NCI-H526 treated with DMSO at 0.1 percent for 48 hours (cell line): ENCODE measurements at regions not wholly inside any gene's neighbourhood (a gene's known extent, or its start where the extent isn't known, plus 50 kb on each side); places are given as distances from the start of the nearest gene placed in this dataset.

ENCODE experiments used
- DNase-seq: peaks from one replicate; lab custom pipeline; 2025; lab: John Stamatoyannopoulos, UW

DNA sequence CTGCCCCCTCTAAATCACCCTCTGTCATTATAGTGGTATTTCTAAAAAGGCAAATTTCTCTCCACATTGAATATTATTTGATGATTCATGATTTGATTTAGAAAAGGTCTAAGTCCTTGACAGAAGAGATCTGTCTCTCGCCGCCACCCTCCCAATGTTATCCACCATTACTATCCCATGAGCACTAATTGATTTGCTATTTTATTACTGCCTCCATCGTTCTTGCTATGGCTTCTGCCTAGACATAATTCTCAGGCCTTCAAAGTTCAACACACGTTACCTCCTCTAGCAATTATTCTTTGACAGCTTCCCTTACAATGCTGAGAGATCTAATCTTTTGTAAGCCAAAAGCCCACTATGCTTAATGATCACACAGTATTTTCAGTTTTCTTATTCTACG, 507.0 kb upstream of the CHAC2 start:
- no peak for DNase-seq

DNA sequence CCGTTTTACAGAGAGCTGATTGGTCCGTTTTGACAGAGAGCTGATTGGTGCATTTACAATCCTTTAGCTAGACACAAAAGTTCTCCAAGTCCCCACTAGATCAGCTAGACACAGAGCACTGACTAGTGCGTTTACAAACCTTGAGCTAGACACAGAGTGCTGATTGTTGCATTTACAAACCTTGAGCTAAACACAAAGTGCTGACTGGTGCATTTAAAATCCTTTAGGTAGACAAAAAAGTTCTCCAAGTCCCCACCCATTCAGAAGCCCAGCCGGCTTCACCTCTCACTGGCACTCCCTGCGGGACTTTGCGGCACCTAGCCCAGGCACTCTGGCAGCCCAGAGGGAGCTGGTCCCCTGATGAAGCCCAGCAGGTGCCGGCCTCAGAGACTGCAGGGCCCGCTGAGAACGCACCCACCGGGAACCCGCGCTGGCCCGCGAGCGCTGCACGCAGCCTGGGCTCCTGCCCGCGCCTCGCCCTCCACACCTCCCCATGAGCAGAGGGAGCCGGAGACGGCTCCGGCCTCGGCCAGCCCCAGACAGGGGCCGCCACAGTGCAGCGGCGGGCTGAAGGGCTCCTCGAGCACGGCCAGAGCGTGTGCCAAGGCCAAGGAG, 508.1 kb upstream of the CHAC2 start:
- DNase-seq: no peak

DNA sequence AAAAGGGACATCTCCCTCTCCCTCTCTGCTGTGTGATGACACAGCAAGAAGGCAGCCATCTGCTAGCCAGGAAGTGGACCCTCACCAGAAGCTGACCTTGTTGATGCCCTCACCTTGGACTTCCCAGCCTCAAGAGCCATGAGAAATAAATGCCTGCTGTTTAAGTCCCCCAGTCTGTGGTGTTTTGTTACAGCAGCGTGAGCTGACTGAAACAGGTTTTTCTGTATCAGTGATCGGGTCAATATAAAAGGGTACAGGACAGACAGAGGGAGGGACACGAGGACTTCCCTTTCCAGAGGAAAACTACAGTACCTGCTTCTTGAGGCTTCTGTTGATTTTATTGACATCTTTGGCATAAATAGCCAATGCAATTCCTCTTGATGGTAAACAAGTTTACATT, 510.3 kb upstream of the CHAC2 start:
- no peak for DNase-seq

DNA sequence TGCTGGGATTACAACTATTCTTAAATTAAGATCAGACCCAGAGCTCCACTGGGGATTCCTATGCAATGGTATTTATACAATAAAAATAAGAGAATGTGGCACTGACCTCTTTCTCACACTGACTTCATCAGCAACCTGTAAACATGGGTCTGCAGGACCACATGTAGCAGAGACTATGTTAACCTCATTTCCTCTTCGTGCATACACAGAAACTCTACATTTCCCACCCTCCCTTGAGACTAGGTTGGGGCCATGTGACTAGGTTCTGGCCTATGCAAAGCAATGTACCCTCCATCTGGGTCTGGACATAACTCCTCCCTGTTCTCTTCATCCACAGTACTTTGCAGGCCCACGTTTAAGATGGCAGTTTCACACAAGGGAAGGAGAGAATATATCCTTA, 514.4 kb upstream of the CHAC2 start:
- DNase-seq: no peak

DNA sequence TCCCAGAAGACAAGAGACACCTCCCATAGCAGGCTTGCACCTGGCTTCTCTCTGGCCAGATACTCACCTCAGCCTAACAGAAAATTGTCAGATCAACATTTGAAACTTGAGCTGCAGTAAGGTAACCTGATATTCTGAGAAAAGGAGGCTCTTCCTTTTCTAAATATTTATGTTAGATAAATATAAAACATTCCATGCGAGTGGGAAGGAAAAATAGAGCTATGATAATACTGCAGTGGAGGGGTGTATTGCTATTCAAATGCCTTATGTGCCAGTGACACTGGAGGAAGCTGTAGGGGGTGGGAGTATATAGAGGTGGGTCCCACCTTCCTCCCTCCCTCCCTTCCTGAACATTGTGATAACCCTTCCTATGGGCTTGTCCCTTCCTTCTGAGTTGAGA, 515.5 kb upstream of the CHAC2 start:
- DNase-seq: peak; percentile 75

DNA sequence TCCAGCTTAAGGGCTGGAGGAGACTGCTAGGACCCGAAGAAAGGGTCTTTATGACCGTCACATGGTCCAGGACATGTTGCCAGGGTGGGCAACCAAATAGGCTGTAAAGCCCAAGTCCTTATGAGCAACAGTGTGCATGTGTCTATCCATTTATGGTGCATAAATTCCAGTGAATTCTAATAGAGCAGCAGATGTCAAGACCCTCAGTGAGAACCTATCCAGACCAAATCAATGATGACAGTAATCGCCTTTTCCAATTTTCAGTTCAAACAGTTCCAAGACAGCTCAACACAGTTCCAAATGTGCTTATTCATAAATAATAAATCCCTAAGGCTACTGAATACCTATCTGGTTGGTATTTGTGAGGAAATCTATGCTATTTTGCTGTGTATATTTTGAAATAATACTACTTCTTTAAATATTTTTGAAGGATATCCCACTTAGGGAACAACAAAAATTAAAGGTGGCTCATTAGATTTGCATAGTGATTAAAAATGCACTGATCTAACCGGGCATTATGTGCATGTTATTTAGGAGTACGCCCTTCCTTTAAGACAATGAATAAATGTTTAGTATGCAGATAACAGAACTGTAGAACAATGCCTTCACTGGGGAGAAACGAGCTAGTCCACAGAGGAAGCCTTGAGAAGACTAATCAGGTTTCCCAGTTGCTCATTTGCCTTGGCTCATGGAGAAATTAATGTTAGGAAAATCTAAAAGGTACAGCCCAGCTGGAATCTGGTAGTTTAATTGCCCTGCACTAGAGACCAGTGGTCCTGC, 519.5 kb upstream of the CHAC2 start:
- peak; percentile 42 for DNase-seq

DNA sequence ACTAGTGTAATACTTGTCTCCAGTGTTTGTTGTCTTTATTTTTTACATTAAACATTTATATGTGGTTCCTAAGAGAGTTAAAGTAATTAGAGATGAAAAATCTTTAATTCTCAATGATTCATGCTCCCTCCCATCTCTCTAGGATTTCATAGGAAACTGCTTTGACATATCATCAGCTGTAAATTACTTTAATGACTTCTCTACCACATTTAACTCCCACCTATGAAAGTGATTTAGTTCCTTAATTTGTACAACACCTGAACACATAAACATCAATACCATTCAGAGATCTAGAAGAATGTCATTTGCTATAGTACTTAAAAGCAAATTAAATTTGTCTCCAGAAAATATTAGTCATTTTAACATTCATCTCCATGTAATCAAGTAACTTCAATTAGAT, 524.2 kb upstream of the CHAC2 start:
- DNase-seq: no peak

DNA sequence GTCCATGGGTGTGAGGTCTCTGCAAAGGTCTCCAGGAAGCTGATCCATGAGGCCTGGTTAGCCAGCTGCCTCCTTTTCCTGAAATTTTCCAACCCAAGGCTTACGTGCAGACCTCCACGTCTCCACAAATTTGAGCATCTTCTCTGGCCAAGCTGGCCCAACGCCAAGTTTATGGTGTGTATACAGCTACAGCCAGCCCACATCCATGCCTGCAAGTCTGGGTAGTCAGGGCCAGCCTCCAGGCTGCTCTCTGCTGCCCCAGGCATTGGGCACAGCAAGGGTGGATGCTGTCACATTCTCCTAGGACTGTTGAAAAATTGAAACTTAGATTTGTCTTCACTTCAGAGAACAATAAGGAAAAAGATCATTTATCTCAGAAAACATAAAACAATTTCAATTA, 525.5 kb upstream of the CHAC2 start:
- DNase-seq: no peak

DNA sequence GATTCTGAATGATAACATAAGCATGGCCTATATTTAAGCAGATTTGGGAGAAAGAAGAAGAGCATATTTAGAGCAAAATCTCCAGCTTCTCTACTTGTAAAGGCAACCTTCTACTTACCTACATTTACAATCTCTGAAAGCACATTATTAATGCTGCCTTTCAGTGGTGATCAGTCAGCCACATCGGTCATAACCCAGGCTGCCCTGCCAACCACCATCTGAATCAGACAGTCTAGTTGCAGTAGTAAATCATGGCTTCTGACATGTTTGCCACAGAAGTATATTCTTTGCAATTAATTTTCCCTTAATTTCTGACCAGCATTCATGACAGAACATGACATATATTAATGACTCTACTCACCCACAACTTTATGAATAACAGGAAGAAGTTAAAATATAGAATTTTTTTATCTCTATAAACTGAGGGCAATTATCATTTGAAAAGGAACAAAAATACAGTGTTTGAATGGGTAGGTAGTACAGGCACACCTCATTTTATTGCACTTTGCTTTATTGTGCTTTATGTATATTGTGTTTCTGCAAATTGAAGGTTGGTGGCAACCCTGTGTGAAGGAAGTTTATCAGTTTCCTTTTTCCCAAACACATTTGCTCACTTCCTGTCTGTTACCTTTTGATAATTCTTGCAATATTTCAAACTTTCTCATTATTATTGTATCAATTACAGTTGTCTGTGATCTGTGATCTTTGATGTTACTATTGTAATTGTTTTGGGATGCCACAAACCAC, 531.6 kb upstream of the CHAC2 start:
- no peak for DNase-seq

DNA sequence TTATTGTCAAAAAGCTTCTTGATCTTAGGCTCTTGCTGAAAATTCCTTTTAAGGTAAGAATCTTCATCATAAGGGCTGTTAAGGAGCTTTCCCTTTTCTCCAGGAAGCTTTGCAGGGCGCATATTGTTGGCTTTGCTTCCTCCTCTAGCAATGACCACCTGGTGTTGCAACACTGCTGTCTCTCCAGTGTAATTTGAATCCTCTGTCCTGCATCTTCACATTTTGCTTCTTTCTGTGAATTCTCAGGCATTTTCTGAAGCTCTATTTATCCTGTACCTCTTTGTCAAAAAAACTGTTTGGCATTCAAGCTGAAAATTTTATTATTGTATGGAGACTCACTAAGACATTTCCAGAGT, 533.1 kb upstream of the CHAC2 start:
- no peak for DNase-seq

DNA sequence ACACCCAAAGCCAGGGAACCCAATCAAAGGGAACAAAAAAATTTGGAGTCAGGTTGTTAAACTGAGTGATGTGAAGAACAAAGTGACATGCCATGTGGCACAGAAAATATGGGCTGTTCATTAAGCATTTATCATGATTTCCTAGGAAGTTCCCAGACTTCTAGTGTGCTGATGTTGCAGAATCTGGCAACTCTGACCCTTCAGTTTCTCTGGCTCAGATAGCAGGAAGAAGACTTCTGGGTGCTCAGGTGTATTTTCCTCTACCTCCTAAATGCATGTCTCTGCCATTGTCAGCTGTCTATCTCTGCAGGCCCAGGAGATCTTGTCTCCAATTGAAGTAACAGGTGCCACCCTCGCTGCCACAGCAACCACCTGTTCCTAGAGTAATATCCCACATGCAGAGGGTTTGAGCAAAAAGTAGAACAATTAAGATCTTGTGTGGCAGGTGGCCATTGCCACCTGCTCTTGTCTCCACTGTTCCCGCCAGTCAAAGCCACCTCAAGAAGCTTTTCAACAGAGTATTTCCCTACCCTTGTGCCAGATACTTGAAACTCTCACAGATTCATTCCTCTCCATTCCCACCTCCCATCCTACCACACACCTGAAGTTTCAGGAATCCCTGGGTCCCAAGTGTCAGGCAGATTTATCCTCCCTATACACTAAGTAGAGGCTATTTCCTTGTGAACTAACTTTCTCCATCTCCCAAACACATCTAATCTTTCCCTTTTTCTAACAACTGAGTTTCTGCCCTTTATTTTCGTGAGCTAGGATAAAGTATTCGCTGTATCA, 533.7 kb upstream of the CHAC2 start:
- no peak for DNase-seq

DNA sequence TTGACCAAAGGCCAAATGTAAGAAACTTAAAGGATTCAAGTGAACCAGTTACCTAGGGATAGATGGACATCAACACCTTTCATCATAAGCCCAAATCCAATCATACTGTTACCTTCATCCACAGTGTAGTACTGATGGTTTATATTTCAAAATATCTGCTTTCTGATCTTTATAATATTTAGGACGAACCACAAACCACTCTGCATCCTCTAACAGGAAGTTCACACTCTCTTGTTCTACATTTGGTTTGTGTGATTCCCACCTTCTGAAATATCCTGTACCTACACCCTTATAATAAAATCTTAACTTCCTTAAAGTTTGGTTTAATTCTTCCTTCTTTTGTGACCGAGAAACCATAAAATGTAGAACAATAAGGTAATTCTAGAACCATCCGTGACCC, 535.7 kb upstream of the CHAC2 start:
- DNase-seq: no peak

DNA sequence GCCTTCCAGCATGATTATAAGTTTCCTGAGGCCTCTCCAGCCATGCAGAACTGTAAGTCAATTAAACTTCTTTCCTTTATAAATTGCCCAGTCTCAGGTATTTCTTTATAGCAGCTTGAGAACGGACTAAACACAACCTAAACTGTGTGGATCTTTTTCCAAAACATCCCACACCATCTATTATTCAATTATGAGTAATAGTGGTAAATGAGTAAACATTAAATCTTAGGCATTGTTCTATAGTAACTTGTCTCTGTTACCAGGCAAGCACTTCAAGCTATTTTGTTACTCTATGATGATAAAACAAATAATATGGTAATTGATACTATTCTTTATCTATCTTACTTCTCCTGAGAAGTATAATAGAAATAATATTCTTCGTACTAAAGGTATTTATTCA, 536.9 kb upstream of the CHAC2 start:
- DNase-seq: no peak

DNA sequence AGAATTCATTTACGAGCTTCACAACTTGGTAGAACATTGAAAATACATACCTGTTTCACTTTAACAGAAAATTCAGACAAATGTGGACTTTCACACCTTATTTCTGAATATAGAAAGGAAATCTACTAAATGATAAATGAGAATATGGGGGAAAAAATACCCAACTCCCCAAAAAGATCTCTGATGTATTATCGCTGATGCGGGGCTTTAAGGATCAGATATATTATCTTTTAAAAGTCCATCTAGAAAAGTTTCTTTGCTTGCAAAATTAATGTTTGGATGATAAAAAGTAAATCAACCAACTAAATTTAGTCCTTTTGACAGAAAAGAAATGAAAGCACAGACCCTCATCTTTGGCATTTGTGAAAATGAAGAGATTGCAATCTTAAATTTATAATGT, 540.1 kb upstream of the CHAC2 start:
- no peak for DNase-seq

DNA sequence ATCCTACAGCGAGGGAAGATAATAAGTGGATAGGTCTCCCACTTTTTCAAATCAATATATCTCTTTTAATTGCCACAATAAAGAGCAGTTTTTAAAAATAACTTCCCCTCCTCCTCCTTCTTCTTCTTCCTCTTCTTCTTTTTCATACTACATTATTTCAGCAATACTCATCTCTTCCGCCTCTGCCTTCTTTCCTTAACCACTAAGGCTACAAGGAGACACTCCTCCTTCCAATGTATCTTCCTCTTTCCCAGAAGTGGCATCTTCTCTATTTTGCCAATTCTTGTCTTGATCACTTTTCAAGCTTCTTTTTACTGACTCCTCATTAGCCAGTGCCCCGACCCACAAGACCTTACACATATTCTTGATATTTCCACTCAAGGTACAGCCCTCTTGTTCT, 546.6 kb upstream of the CHAC2 start:
- DNase-seq: no peak

DNA sequence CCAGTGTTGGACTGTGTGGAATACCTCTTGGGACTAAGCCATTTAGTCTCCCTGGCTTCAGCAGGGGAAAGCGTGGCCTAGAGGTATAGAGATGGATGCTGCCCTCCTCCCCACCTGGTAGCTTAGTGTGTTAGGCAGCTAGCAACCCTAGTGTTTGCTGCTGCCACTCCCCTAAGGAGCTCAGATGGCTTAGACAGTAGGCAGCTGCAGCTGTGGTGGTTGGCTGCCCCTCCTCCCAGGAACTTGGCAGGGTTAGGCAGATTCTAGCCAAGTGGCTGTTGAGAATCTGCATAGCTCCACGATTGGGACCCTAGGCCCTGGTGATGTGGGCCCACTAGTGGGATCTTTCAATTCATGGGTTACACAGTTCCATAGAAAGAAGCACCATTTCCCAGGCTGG, 550.4 kb upstream of the CHAC2 start:
- DNase-seq: no peak

DNA sequence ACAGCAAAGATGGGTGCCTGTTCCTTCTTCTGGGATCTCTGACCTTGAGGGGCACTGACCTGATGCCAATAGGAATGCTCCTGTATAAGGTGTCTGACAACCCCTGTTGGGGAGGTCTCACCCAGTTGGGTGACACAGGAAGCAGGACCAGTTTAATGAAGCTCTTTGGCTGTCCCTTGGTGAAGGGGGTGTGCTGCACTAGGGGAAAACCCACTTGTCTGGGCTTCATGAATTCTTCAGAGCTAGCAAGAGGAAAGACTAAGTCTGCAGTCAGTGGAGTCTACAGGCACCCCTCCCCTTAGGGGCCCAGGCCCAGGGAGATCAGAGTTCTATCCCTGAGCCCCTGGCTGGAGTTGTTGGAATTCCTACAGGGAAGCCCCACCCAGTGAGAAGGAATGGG, 550.8 kb upstream of the CHAC2 start:
- no peak for DNase-seq

DNA sequence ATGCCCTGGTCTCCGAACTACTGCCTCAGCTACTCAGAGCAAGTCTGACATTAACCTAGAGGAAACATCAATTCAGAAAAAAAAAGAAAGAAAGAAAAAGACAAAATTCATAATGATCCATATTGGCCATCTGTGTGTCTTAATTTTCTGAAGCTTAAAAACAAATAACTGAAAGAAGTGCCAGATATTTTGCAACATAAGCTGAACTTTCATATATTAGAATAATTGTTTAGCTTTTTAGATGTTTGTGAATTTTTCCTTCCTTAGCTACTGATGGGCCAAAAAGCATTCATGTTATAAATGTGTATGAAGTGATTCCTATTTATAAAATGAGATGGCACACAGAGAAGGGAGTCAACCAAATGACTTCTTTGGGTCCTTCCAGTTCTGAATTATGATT, 555.0 kb upstream of the CHAC2 start:
- no peak for DNase-seq

DNA sequence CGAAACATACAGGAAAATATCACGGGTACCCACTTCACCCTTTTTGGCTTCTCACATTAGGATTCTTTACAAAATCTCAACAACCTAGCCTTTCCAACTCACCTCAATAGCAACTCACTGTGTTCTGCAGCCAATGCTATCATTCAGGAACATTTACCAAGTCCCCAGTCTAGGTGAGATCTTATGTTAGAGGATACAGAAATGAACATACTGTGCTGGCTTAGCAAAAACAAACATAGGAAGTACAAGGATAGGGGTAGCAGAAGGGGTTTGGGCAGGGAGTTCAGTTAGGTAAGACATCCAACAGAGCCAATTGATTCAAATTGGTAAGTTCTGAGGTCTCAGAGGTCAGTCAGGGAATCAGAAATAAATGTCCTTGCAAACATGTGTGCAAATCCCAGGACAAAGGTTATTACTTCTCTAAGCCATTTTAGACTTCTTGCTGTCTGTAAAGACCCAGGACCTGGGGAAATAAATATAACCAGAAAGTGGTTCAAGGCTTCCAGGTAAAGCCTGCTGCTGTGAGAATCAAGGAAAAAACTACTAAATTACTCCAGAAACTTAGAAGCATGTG, 556.3 kb upstream of the CHAC2 start:
- no peak for DNase-seq

DNA sequence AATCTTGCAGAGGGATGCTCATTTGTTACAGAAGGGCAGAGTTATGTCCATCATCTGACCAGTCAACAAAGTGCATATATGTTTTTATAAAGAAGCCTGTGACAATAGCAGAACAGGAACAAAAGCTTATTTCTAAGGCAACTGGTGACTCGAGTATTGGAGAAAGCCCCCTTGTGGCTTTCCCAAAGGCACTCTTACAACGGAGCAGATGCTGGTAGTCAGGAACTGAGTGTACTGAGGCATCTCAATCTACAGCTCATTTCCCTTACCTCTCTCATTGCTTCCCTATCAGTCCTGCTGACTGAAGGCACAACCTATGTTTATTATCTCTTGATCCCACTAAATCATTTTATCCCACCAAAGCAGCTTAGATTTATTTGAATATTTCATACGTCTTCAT, 557.1 kb upstream of the CHAC2 start:
- no peak for DNase-seq

DNA sequence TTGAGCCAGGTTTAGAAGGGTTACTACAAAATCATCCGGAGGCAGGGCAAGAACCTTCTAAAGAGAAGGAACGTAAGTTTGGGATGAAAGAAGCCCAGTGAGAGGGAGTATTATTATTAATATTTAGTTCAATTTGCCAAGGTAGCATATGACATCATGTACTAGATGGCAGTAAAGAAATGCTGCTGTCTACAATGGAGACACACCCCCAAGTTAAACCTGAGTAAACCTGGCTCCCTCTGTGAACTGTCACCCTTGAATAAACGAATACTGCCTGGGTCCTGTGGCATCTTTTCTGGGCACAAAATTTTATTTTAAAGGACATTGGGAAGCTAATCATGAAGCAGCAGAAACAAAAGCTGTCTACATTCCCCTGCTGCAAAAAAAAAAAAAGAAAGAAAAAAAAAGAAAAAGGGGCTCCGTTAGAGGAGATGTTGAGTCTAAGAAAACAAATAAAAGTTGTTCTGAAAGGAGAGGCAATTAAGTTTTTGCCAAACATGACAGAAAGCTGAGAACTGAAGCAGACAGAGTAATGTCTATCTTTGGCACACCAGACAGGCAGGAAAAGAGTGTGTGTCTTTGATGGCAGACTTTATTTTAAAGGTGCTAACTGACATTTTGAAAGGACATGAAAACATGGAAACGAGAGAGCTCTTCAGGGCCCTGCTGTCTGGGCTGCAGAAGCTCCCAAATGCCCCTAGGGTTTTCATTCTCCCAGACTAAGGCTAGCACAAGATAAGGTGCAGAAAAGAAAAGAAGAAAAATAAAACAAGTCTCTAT, 557.7 kb upstream of the CHAC2 start:
- no peak for DNase-seq

DNA sequence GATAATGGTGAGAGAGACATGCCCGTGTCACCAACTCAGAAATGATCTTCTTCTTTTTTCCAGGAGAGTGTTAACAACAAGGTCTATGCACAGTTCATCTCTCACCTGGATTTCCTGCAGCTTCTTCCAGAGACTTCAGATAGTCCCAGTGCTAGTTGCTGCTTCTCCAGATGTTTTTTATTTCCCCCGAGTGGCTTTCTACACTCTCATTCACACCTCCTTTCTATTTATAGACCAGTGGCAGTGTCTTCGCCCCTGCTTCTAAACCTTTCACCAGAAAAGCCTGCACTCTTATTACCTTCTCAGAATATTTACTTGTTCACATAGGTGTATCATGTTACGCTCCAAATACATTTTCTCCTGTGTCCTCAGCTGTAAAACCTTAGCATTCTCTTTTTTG, 558.8 kb upstream of the CHAC2 start:
- DNase-seq: no peak
